ENCODE measurements at regions not wholly inside any gene's neighbourhood (a gene's known extent, or its start where the extent isn't known, plus 50 kb on each side); places are given as distances from the start of the nearest gene placed in this dataset.
"Not testable (repeated sequence)": the region's sequence is repeated elsewhere in the genome, so short reads cannot be mapped to it uniquely, and the experiment has no call there.

DNA sequence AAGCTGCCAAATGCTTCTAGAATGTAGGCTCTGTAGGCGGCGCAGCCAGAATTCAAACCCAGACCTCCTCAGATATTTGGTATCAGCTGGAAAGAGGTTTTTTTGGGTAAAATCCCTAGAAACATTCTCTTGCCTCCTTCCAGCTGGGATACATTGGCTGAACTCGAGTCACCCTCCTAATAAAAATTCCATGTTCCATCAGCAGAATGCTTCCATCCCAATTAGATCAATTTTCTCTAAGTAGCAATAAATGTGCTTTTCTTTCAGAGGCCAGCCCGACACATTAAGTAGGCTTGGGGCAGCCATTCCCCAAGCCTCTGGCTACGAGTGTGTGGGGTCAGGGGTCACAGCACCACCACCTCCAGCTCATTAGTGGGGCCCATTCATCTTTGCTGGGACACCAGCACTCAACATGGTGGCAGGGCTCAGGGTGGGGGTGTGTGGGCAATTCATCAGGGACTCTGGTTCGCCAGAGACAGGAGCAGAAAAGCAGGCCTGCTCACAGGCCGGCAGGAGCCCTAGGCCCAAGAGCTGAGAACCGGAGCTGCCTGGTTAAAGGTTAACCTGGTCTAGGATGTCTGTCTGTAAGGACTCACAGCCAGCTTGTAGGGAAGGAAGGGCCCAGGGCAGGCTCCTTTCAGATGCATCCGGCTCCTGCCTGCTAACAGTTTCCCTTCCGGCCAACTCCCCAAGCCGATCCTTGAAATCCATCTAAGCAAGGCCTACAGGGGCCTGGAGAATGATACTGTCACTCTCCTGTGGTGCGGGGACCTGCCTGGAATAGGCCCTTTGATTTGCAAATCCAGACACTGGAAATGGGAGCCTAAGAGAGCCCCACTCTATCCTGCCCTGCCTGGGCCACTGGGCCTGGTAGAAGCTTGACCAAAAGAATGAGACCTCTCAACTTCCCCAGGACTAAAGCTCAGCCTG lies 159.1 kb upstream of the TOP1 start:
- no peak overlapping the region for H3K4me3 ChIP-seq (ENCODE audit: low read length)
- TF ChIP-seq, protein P1, sequence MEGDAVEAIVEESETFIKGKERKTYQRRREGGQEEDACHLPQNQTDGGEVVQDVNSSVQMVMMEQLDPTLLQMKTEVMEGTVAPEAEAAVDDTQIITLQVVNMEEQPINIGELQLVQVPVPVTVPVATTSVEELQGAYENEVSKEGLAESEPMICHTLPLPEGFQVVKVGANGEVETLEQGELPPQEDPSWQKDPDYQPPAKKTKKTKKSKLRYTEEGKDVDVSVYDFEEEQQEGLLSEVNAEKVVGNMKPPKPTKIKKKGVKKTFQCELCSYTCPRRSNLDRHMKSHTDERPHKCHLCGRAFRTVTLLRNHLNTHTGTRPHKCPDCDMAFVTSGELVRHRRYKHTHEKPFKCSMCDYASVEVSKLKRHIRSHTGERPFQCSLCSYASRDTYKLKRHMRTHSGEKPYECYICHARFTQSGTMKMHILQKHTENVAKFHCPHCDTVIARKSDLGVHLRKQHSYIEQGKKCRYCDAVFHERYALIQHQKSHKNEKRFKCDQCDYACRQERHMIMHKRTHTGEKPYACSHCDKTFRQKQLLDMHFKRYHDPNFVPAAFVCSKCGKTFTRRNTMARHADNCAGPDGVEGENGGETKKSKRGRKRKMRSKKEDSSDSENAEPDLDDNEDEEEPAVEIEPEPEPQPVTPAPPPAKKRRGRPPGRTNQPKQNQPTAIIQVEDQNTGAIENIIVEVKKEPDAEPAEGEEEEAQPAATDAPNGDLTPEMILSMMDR (conservative IDR thresholded peaks at IDR 0.05; ENCODE audit: low read length): no peak
- no peak for DNase-seq (ENCODE audit: low read depth)

DNA sequence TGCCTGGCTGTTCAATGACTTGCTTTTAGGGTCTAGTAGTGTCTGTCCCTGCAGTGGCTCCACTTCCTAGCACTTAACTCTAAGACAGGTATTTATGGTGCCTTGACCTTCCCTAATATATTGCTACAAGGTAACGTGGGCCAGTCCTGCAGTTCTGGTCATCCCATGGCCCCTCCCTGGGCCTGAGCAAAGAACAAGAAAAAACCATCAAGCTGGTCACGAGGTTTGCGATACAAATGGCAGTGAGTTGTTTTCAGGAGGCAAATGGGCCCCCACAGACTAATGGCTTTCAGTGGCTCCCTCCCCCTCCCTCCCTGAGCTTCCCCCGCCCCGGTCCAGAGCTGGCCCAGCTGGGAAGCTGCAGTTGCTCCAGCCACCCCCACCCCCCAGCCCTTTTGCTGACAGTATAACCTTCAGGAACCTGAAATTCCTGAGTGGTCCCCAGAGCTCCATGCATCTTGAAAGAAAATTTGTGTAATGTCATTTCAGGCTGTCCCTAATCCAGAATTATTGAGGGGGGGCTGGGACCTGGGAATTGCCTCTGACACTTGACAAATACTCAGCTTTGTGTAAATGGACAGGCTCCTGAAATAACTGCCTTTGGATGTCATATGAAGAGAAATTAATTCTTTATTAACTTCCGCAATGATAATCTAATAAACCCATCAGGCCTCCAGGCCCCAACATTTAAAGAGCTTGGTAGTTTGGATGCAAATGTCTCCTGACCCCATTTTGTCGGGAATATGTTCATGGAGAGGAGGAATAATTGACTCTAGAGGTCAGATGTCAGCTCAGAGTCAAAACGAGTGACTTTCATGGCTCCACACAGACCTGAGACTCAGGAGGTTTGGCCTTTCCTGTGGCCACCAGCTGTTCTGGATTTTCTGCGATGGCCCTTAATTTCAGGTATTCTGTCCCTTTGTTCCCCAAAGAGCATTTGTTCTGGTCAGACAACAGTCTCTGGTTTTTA lies 153.2 kb upstream of the TOP1 start:
- H3K4me3 ChIP-seq (ENCODE audit: low read length): no peak overlapping the region
- TF ChIP-seq, protein P1 (conservative IDR thresholded peaks at IDR 0.05; ENCODE audit: low read length): no peak
- no peak for DNase-seq (ENCODE audit: low read depth)

DNA sequence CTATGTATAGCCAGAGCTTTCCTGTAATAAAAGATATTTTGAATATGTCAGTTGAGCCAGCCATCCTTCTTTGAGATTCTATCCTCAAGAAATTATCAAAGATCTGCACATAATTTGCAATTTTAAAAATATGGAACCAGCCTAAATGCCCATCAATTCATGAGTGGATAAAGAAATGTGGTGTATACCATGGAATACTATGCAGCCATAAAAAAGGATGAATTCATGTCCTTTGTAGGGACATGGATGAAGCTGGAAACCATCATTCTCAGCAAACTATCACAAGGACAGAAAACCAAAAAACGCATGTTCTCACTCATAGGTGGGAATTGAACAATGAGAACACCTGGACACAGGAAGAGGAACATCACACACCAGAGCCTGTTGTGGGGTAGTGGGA lies 150.5 kb upstream of the TOP1 start:
- not testable (repeated sequence) for H3K4me3 ChIP-seq (ENCODE audit: low read length); DNase-seq (ENCODE audit: low read depth)

DNA sequence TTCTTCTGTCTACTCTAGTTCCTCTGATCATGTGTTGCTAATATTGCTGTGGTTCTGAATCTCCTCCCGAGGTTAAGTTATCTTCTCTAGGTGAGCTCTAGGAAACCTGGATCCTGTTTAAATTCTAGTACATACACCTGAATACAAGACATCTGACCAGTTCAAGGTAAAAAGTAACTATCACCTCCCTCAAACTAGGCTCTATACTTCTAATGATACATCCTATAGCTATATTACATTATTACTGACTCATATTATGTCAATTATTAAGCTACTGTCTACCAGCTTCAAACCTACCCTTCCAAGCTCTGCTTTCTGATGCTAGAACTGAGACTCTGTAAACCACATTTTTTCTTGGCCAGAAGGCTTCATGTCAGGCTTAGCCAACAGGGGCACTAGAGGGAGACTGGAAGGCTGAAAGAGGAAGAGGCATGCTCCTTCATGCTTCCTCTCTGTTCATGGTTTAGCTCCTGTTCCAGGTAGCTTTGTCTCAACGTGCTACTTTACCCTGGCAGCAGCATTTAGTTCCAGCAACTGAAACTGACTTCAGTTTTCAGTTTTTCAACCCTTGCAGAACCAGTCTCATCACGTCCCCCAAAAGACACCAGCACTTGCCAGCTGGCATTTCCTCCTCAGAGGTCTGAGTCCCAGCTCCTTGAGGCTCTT lies 148.4 kb upstream of the TOP1 start:
- TF ChIP-seq, protein P1 (conservative IDR thresholded peaks at IDR 0.05; ENCODE audit: low read length): no peak
- no peak overlapping the region for H3K4me3 ChIP-seq (ENCODE audit: low read length)
- no peak for DNase-seq (ENCODE audit: low read depth)

DNA sequence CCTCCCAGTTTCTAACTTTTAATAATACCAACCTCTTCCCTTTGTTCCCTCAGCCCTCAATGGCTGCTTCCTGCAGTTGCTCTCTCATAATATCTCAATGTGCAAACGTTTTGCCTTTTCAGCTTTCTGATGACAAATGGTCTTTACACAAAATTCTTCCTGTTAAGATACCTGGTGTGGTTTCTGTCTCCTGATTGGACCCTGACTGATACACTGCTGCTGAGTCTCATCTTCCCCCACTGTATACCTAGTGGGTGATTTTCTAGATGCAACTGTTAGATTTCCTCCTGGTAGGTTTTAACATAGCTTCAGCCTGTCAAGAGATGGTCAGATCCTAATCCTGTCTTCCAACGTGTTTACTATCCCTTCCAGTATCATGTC lies 147.9 kb upstream of the TOP1 start:
- no peak overlapping the region for H3K4me3 ChIP-seq (ENCODE audit: low read length)
- TF ChIP-seq, protein P1 (conservative IDR thresholded peaks at IDR 0.05; ENCODE audit: low read length): no peak

DNA sequence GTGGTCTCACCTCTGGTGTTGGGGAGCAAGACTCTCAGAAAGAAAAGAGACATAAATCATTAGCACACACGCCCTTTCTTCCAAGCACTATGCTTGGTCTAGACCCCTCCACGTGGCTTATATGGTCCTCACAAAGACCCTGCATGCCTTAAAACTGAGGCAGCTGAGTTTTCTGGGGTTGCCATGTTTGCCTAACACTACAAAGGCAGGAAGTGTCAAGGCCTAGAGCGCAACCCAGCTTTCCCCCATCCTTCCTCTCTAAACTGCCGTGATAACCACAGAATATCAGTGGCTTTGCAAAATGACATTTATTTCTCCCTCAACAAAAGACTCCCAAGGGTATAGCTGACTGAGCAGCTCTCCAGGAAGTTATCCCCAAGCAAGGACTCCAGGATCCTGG lies 146.5 kb upstream of the TOP1 start:
- TF ChIP-seq, protein P1 (conservative IDR thresholded peaks at IDR 0.05; ENCODE audit: low read length): no peak
- no peak for DNase-seq (ENCODE audit: low read depth)
- H3K4me3 ChIP-seq (ENCODE audit: low read length): no peak overlapping the region

More for the DNA sequence above, 147.9 kb upstream of the TOP1 start:
- no peak for DNase-seq (ENCODE audit: low read depth)

DNA sequence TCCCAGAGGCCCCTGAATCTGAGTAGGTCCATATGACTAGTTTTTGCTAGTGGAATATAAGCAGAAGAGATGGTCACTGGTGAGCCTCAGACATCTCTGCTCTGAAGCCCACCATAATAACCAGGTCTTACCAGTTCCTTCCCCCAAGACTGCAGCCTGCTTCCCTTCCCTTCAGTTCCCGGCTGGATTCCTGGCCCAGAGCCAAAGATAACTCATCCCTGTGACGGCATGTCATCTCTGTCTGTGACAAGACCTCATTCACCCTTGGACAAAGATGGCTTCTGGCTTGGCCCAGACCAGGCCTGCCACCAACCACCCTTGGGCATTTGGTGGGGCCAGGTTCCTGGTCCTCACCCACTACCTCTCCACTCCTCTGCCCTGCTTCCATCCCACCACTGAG lies 145.5 kb upstream of the TOP1 start:
- TF ChIP-seq, protein P1 (conservative IDR thresholded peaks at IDR 0.05; ENCODE audit: low read length): no peak
- H3K4me3 ChIP-seq (ENCODE audit: low read length): no peak overlapping the region
- DNase-seq (ENCODE audit: low read depth): no peak

Data from AG10803 (cell line).